Smooth muscle cell (in vitro differentiated cells): ENCODE measurements at regions not wholly inside any gene's neighbourhood (a gene's known extent, or its start where the extent isn't known, plus 50 kb on each side); places are given as distances from the start of the nearest gene placed in this dataset.

Experiments
- DNase-seq: peaks from one replicate; lab custom pipeline; 2025; ENCODE audit not compliant: unreplicated experiment; lab: John Stamatoyannopoulos, UW
- H2AFZ ChIP-seq: fragments of 200-600 bp; sonication (generic); 2 replicates; pipeline ENCODE4 v1.6.0; 2016; ENCODE audit warnings: antibody characterized with exemption, low read depth, mild to moderate bottlenecking
- H3F3A ChIP-seq: fragments of 200-600 bp; sonication (generic); 2 replicates; pipeline ENCODE4 v1.6.0; 2017; ENCODE audit warnings: antibody characterized with exemption, low read depth
- H3K27ac ChIP-seq: fragments of 200-600 bp; sonication (generic); 2 replicates; pipeline ENCODE4 v1.5.1; 2016; ENCODE audit warnings: low read depth, mild to moderate bottlenecking
- H3K27me3 ChIP-seq: fragments of 200-600 bp; sonication (generic); 2 replicates; pipeline ENCODE4 v1.6.1; 2016; ENCODE audit warnings: low read depth, mild to moderate bottlenecking
- H3K36me3 ChIP-seq: fragments of 200-600 bp; sonication (generic); 2 replicates; pipeline ENCODE4 v1.5.1; 2016; ENCODE audit warnings: low read depth
- H3K4me1 ChIP-seq: fragments of 200-600 bp; sonication (generic); 2 replicates; pipeline ENCODE4 v1.5.1; 2016; ENCODE audit warnings: low read depth
- H3K4me2 ChIP-seq: fragments of 200-600 bp; sonication (generic); 2 replicates; pipeline ENCODE4 v1.6.0; 2016; ENCODE audit warnings: mild to moderate bottlenecking
- H3K4me3 ChIP-seq: fragments of 200-600 bp; sonication (generic); 2 replicates; pipeline ENCODE4 v1.5.1; 2016; ENCODE audit warnings: mild to moderate bottlenecking
- H3K79me2 ChIP-seq: fragments of 200-600 bp; sonication (generic); 2 replicates; pipeline ENCODE4 v1.6.0; 2016; ENCODE audit warnings: low read depth, mild to moderate bottlenecking
- H3K9ac ChIP-seq: fragments of 200-600 bp; sonication (generic); 2 replicates; pipeline ENCODE4 v1.6.0; 2016; ENCODE audit warnings: low read depth
- H3K9me3 ChIP-seq: fragments of 200-600 bp; sonication (generic); replicated peaks from 2 replicates; pipeline ENCODE4 v1.5.1; 2016; ENCODE audit warnings: low read depth
- H4K20me1 ChIP-seq: fragments of 200-600 bp; sonication (generic); 2 replicates; pipeline ENCODE4 v1.6.0; 2016; ENCODE audit warnings: low read depth
- CTCF ChIP-seq: fragments of 200-600 bp; sonication (generic); IDR thresholded peaks from 2 replicates; pipeline ENCODE4 v1.5.1; 2017; ENCODE audit warnings: borderline replicate concordance, mild to moderate bottlenecking, antibody characterized with exemption; ENCODE audit not compliant: insufficient read depth, poor library complexity, severe bottlenecking
- WGBS: methylation state at CpG from one replicate; pipeline ENCODE4 v1.1.7; 2016; ENCODE audit warnings: low lambda C conversion rate; 5-methylcytosine and 5-hydroxymethylcytosine counted together

GRCh38 chr2:189951791-189952535, 110.6 kb downstream of the MSTN start:
- 84% methylated on average over 2 of the region's 2 CpGs for WGBS
- Histone ChIP-seq H3K36me3 (no peaks in the 10 kb centered on the region), H3K9ac (no peak overlapping the region), H3K79me2 (no peaks in the 10 kb centered on the region), H3F3A (no peaks in the 10 kb centered on the region), H3K4me3 (no peak overlapping the region), H3K9me3 (no peaks in the 10 kb centered on the region), H3K27ac (no peak overlapping the region), H3K4me2 (no peak overlapping the region), H4K20me1 (no peaks in the 10 kb centered on the region), H3K27me3 (no peaks in the 10 kb centered on the region), H3K4me1 (no peaks in the 10 kb centered on the region), H2AFZ (no peak overlapping the region)
- DNase-seq: no peak
- TF ChIP-seq CTCF: no peak

- Histone ChIP-seq H3K27me3 (no peaks in the 10 kb centered on the region), H3K27ac (no peak overlapping the region), H3K4me2 (no peak overlapping the region), H3K9me3 (no peaks in the 10 kb centered on the region), H3K79me2 (no peaks in the 10 kb centered on the region), H4K20me1 (no peaks in the 10 kb centered on the region), H3K9ac (no peak overlapping the region), H3K4me3 (no peak overlapping the region), H3F3A (no peaks in the 10 kb centered on the region), H2AFZ (no peak overlapping the region), H3K4me1 (no peaks in the 10 kb centered on the region), H3K36me3 (no peaks in the 10 kb centered on the region)
- TF ChIP-seq CTCF: no peak
- no peak for DNase-seq
These were observed 119.5 kb downstream of the MSTN start for GRCh38 chr2:189943009-189943408.

- Histone ChIP-seq H3K9ac (no peak overlapping the region), H3K36me3 (no peaks in the 10 kb centered on the region), H4K20me1 (no peaks in the 10 kb centered on the region), H3K27ac (no peak overlapping the region), H3K9me3 (no peaks in the 10 kb centered on the region), H3K4me1 (no peaks in the 10 kb centered on the region), H2AFZ (no peak overlapping the region), H3K79me2 (no peaks in the 10 kb centered on the region), H3K4me3 (no peak overlapping the region), H3K4me2 (no peak overlapping the region), H3K27me3 (no peaks in the 10 kb centered on the region), H3F3A (no peaks in the 10 kb centered on the region)
- 82% methylated on average over 1 of the region's 1 CpG for WGBS
- TF ChIP-seq CTCF: no peak
- DNase-seq: no peak
These were observed 121.6 kb downstream of the MSTN start for GRCh38 chr2:189940913-189941312.

- Histone ChIP-seq H2AFZ (no peak overlapping the region), H3K9me3 (no peaks in the 10 kb centered on the region), H3K4me3 (no peak overlapping the region), H3K27ac (no peak overlapping the region), H3K27me3 (no peaks in the 10 kb centered on the region), H3F3A (no peaks in the 10 kb centered on the region), H3K36me3 (no peaks in the 10 kb centered on the region), H3K9ac (no peak overlapping the region), H4K20me1 (no peaks in the 10 kb centered on the region), H3K79me2 (no peaks in the 10 kb centered on the region), H3K4me1 (no peaks in the 10 kb centered on the region), H3K4me2 (no peak overlapping the region)
- 89% methylated on average over 2 of the region's 2 CpGs for WGBS
- no peak for DNase-seq
- no peak for TF ChIP-seq CTCF
These were observed 124.8 kb downstream of the MSTN start for GRCh38 chr2:189937691-189938090.
